ENCODE measurements at regions not wholly inside any gene's neighbourhood (a gene's known extent, or its start where the extent isn't known, plus 50 kb on each side); places are given as distances from the start of the nearest gene placed in this dataset.
"Not testable (repeated sequence)": the region's sequence is repeated elsewhere in the genome, so short reads cannot be mapped to it uniquely, and the experiment has no call there.

- Mint-ChIP-seq H3K9me3 (peaks cover 0 to 11% (median 2%) of the 10 kb centered on the region in 8 donors), H3K4me3 (no peak overlapping the region), H3K36me3 (no peaks in the 10 kb centered on the region), H3K4me1 (no peaks in the 10 kb centered on the region), H3K27ac (no peak overlapping the region), H3K27me3 (no peaks in the 10 kb centered on the region)
- H3K9me3 ChIP-seq (ENCODE audit: control insufficient read depth in 1 of 2, low read length in 2 of 2) = no peaks in the 10 kb centered on the region
- H3K36me3 ChIP-seq (ENCODE audit: insufficient read depth, low read length) = no peaks in the 10 kb centered on the region
- H3K4me3 ChIP-seq (ENCODE audit: low read length in 2 of 2) = no peak overlapping the region
- ChIA-PET POLR2A (ENCODE audit: partially characterized antibody) (no interaction called here), CTCF (ENCODE audit: partially characterized antibody) (no interaction called here)
- no peaks in the 10 kb centered on the region for H3K4me1 ChIP-seq (ENCODE audit: insufficient read depth, low read length)
- H3K27ac ChIP-seq (ENCODE audit: low read depth, low read length) = no peak overlapping the region
- H3K27me3 ChIP-seq (ENCODE audit: insufficient read depth, low read length) = no peaks in the 10 kb centered on the region
- DNase-seq = no peak
- intact Hi-C loops (cut with micrococcal nuclease) = no loop called here
Measured at GRCh38 chr18:55968550-55968949, 380.6 kb upstream of the TCF4 start.

GRCh38 chr18:55967019-55967418 is 379.0 kb upstream of the TCF4 start:
- ChIA-PET CTCF (ENCODE audit: partially characterized antibody) (no interaction called here), POLR2A (ENCODE audit: partially characterized antibody) (no interaction called here)
- DNase-seq = no peak
- Mint-ChIP-seq H3K4me3 (no peak overlapping the region), H3K27ac (no peak overlapping the region), H3K36me3 (no peaks in the 10 kb centered on the region), H3K9me3 (peaks cover 0 to 9% (median 2%) of the 10 kb centered on the region in 8 donors), H3K4me1 (no peaks in the 10 kb centered on the region), H3K27me3 (no peaks in the 10 kb centered on the region)
- H3K4me1 ChIP-seq (ENCODE audit: insufficient read depth, low read length) = no peaks in the 10 kb centered on the region
- no peaks in the 10 kb centered on the region for H3K36me3 ChIP-seq (ENCODE audit: insufficient read depth, low read length)
- H3K27me3 ChIP-seq (ENCODE audit: insufficient read depth, low read length) = no peaks in the 10 kb centered on the region
- no peak overlapping the region for H3K27ac ChIP-seq (ENCODE audit: low read depth, low read length)
- H3K9me3 ChIP-seq (ENCODE audit: control insufficient read depth in 1 of 2, low read length in 2 of 2) = no peaks in the 10 kb centered on the region
- intact Hi-C loops (cut with micrococcal nuclease) = no loop called here
- no peak overlapping the region for H3K4me3 ChIP-seq (ENCODE audit: low read length in 2 of 2)

- ChIA-PET POLR2A (ENCODE audit: partially characterized antibody) (no interaction called here), CTCF (ENCODE audit: partially characterized antibody) (no interaction called here)
- H3K4me3 Mint-ChIP-seq = no peak overlapping the region
- intact Hi-C loops (cut with micrococcal nuclease) = no loop called here
- no peak overlapping the region for H3K4me3 ChIP-seq (ENCODE audit: low read length in 2 of 2)
- no peak overlapping the region for H3K27ac Mint-ChIP-seq
- no peaks in the 10 kb centered on the region for H3K9me3 ChIP-seq (ENCODE audit: control insufficient read depth in 1 of 2, low read length in 2 of 2)
- H3K27me3 ChIP-seq (ENCODE audit: insufficient read depth, low read length) = no peaks in the 10 kb centered on the region
- H3K36me3 Mint-ChIP-seq = no peaks in the 10 kb centered on the region
- no peaks in the 10 kb centered on the region for H3K36me3 ChIP-seq (ENCODE audit: insufficient read depth, low read length)
- no peak overlapping the region for H3K27ac ChIP-seq (ENCODE audit: low read depth, low read length)
- H3K4me1 Mint-ChIP-seq = no peaks in the 10 kb centered on the region
- no peaks in the 10 kb centered on the region for H3K27me3 Mint-ChIP-seq
- DNase-seq = no peak
- no peaks in the 10 kb centered on the region for H3K4me1 ChIP-seq (ENCODE audit: insufficient read depth, low read length)
- H3K9me3 Mint-ChIP-seq = peaks cover 0 to 9% (median 1%) of the 10 kb centered on the region in 8 donors
Measured at GRCh38 chr18:55964171-55964570, 376.2 kb upstream of the TCF4 start.

- Histone ChIP-seq H3K9me3 (ENCODE audit: control insufficient read depth in 1 of 2, low read length in 2 of 2) (no peaks in the 10 kb centered on the region), H3K4me1 (ENCODE audit: insufficient read depth, low read length) (no peaks in the 10 kb centered on the region), H3K27ac (ENCODE audit: low read depth, low read length) (no peak overlapping the region), H3K36me3 (ENCODE audit: insufficient read depth, low read length) (no peaks in the 10 kb centered on the region), H3K27me3 (ENCODE audit: insufficient read depth, low read length) (no peaks in the 10 kb centered on the region), H3K4me3 (ENCODE audit: low read length in 2 of 2) (no peak overlapping the region)
- DNase-seq = no peak
- no peaks in the 10 kb centered on the region for H3K27me3 Mint-ChIP-seq
- H3K36me3 Mint-ChIP-seq = no peaks in the 10 kb centered on the region
- no peak overlapping the region for H3K27ac Mint-ChIP-seq
- peaks cover 3 to 11% (median 5%) of the 10 kb centered on the region in 8 donors for H3K9me3 Mint-ChIP-seq
- no peak overlapping the region for H3K4me3 Mint-ChIP-seq
- POLR2A ChIA-PET (ENCODE audit: partially characterized antibody) = no interaction called here
- no peaks in the 10 kb centered on the region for H3K4me1 Mint-ChIP-seq
- CTCF ChIA-PET (ENCODE audit: partially characterized antibody) = no interaction called here
- intact Hi-C loops (cut with micrococcal nuclease) = no loop called here
Measured at GRCh38 chr18:55953326-55953725, 365.3 kb upstream of the TCF4 start.

- not testable (repeated sequence) for H3K36me3 Mint-ChIP-seq
Measured at GRCh38 chr18:55951738-55952137, 363.7 kb upstream of the TCF4 start.

GRCh38 chr18:55950379-55951166 is 362.6 kb upstream of the TCF4 start:
- ChIA-PET CTCF (ENCODE audit: partially characterized antibody) (no interaction called here), POLR2A (ENCODE audit: partially characterized antibody) (no interaction called here)
- H3K9me3 ChIP-seq (ENCODE audit: control insufficient read depth in 1 of 2, low read length in 2 of 2) = no peaks in the 10 kb centered on the region
- H3K27me3 ChIP-seq (ENCODE audit: insufficient read depth, low read length) = no peaks in the 10 kb centered on the region
- Mint-ChIP-seq H3K27me3 (no peaks in the 10 kb centered on the region), H3K9me3 (peaks cover 3 to 15% (median 7%) of the 10 kb centered on the region in 8 donors), H3K36me3 (no peaks in the 10 kb centered on the region), H3K27ac (no peak overlapping the region), H3K4me3 (no peak overlapping the region), H3K4me1 (no peaks in the 10 kb centered on the region)
- no peaks in the 10 kb centered on the region for H3K36me3 ChIP-seq (ENCODE audit: insufficient read depth, low read length)
- intact Hi-C loops (cut with micrococcal nuclease) = no loop called here
- H3K27ac ChIP-seq (ENCODE audit: low read depth, low read length) = no peak overlapping the region
- DNase-seq = no peak
- no peak overlapping the region for H3K4me3 ChIP-seq (ENCODE audit: low read length in 2 of 2)
- H3K4me1 ChIP-seq (ENCODE audit: insufficient read depth, low read length) = no peaks in the 10 kb centered on the region

More at GRCh38 chr18:55951738-55952137, 363.7 kb upstream of the TCF4 start:
- intact Hi-C loops (cut with micrococcal nuclease); H3K4me1 ChIP-seq (ENCODE audit: insufficient read depth, low read length); H3K27ac ChIP-seq (ENCODE audit: low read depth, low read length); CTCF ChIA-PET (ENCODE audit: partially characterized antibody); H3K4me1 Mint-ChIP-seq; H3K36me3 ChIP-seq (ENCODE audit: insufficient read depth, low read length); POLR2A ChIA-PET (ENCODE audit: partially characterized antibody); H3K27ac Mint-ChIP-seq; H3K9me3 ChIP-seq (ENCODE audit: control insufficient read depth in 1 of 2, low read length in 2 of 2); H3K4me3 Mint-ChIP-seq; H3K27me3 Mint-ChIP-seq; H3K27me3 ChIP-seq (ENCODE audit: insufficient read depth, low read length); DNase-seq; H3K4me3 ChIP-seq (ENCODE audit: low read length in 2 of 2): not testable (repeated sequence)
- H3K9me3 Mint-ChIP-seq = peaks cover 3 to 12% (median 6%) of the 10 kb centered on the region in 8 donors

GRCh38 chr18:55934821-55935220 is 346.8 kb upstream of the TCF4 start:
- Mint-ChIP-seq H3K9me3 (peaks cover 0 to 32% (median 9%) of the 10 kb centered on the region in 8 donors), H3K36me3 (no peaks in the 10 kb centered on the region), H3K27ac (no peak overlapping the region), H3K4me3 (no peak overlapping the region), H3K4me1 (no peaks in the 10 kb centered on the region), H3K27me3 (peaks cover 0 to 1% of the 10 kb centered on the region in 2 donors)
- POLR2A ChIA-PET (ENCODE audit: partially characterized antibody) = no interaction called here
- Histone ChIP-seq H3K27me3 (ENCODE audit: insufficient read depth, low read length) (no peaks in the 10 kb centered on the region), H3K9me3 (ENCODE audit: control insufficient read depth in 1 of 2, low read length in 2 of 2) (no peaks in the 10 kb centered on the region), H3K27ac (ENCODE audit: low read depth, low read length) (no peak overlapping the region), H3K4me3 (ENCODE audit: low read length in 2 of 2) (no peak overlapping the region), H3K36me3 (ENCODE audit: insufficient read depth, low read length) (no peaks in the 10 kb centered on the region), H3K4me1 (ENCODE audit: insufficient read depth, low read length) (no peaks in the 10 kb centered on the region)
- intact Hi-C loops (cut with micrococcal nuclease) = no loop called here
- DNase-seq = no peak
- CTCF ChIA-PET (ENCODE audit: partially characterized antibody) = no interaction called here
